GM23338 (cell line): ENCODE measurements at regions not wholly inside any gene's neighbourhood (a gene's known extent, or its start where the extent isn't known, plus 50 kb on each side); places are given as distances from the start of the nearest gene placed in this dataset.
"Not testable (repeated sequence)": the region's sequence is repeated elsewhere in the genome, so short reads cannot be mapped to it uniquely, and the experiment has no call there.

Experiments used
- ATAC-seq: fragments of 200-7000 bp; cut with Tn5 transposase; 3 replicates; pipeline ENCODE4 v1.9.1; 2020
- DNase-seq: peaks from one replicate; pipeline ENCODE4 v3.0.0-alpha.2; 2015; ENCODE audit warnings: low spot score
- H2AFZ ChIP-seq: fragments of 200-600 bp; sonication (generic); 2 replicates; pipeline ENCODE4 v1.8.0; 2016; ENCODE audit warnings: antibody characterized with exemption, mild to moderate bottlenecking, moderate library complexity
- H3F3A ChIP-seq: fragments of 200-600 bp; sonication (generic); replicated peaks from 2 replicates; pipeline ENCODE4 v1.8.0; 2017; ENCODE audit warnings: antibody characterized with exemption, mixed run types, low read depth
- H3K27ac ChIP-seq: fragments of 200-600 bp; sonication (generic); 2 replicates; pipeline ENCODE4 v1.6.1; 2016; ENCODE audit warnings: low read depth
- H3K27me3 ChIP-seq: fragments of 200-600 bp; sonication (generic); 2 replicates; pipeline ENCODE4 v1.8.0; 2016; ENCODE audit warnings: mild to moderate bottlenecking, mixed run types, moderate library complexity; ENCODE audit not compliant: insufficient read depth
- H3K36me3 ChIP-seq: fragments of 200-600 bp; sonication (generic); 2 replicates; pipeline ENCODE4 v1.8.0; 2016; ENCODE audit warnings: mild to moderate bottlenecking; ENCODE audit not compliant: insufficient read depth
- H3K4me1 ChIP-seq: fragments of 200-600 bp; sonication (generic); 2 replicates; pipeline ENCODE4 v1.8.0; 2016; ENCODE audit warnings: mild to moderate bottlenecking, moderate library complexity; ENCODE audit not compliant: insufficient read depth
- H3K4me2 ChIP-seq: fragments of 200-600 bp; sonication (generic); 2 replicates; pipeline ENCODE4 v1.7.1; 2017; ENCODE audit warnings: mixed run types
- H3K4me3 ChIP-seq: fragments of 200-600 bp; sonication (generic); 2 replicates; pipeline ENCODE4 v1.6.1; 2016; ENCODE audit warnings: mixed run types
- H3K79me2 ChIP-seq: fragments of 200-600 bp; sonication (generic); replicated peaks from 2 replicates; pipeline ENCODE4 v1.8.0; 2017; ENCODE audit warnings: mild to moderate bottlenecking; ENCODE audit not compliant: insufficient read depth
- H3K9me2 ChIP-seq: fragments of 200-600 bp; sonication (generic); 2 replicates; pipeline ENCODE4 v1.8.0; 2017; ENCODE audit not compliant: insufficient read depth
- H4K20me1 ChIP-seq: fragments of 200-600 bp; sonication (generic); replicated peaks from 2 replicates; pipeline ENCODE4 v1.8.0; 2017; ENCODE audit warnings: mild to moderate bottlenecking; ENCODE audit not compliant: insufficient read depth
- H3K27ac Mint-ChIP-seq: 2 replicates; pipeline ENCODE4 v1.8.0; 2020; ENCODE audit warnings: inconsistent platforms, mild to moderate bottlenecking, moderate library complexity, mixed read lengths
- H3K27me3 Mint-ChIP-seq: 3 replicates; pipeline ENCODE4 v1.8.0; 2022; ENCODE audit warnings: low read depth, mild to moderate bottlenecking, moderate library complexity, mixed read lengths, inconsistent platforms; ENCODE audit not compliant: insufficient read depth, poor library complexity
- H3K36me3 Mint-ChIP-seq: 3 replicates; pipeline ENCODE4 v1.8.0; 2021; ENCODE audit warnings: low read depth, mild to moderate bottlenecking, inconsistent platforms, moderate library complexity, mixed read lengths
- H3K4me1 Mint-ChIP-seq: 3 replicates; pipeline ENCODE4 v1.8.0; 2020; ENCODE audit warnings: mild to moderate bottlenecking, inconsistent platforms, mixed read lengths
- H3K4me3 Mint-ChIP-seq: 3 replicates; pipeline ENCODE4 v1.8.0; 2021; ENCODE audit warnings: moderate library complexity, mild to moderate bottlenecking, inconsistent platforms, mixed read lengths
- H3K9me3 Mint-ChIP-seq: 3 replicates; pipeline ENCODE4 v1.8.0; 2020; ENCODE audit warnings: moderate library complexity, mild to moderate bottlenecking, inconsistent platforms, mixed read lengths
- CTCF ChIP-seq, 2 experiments: fragments of 200-600 bp in 1 of 2; sonication (generic) in 1 of 2; conservative IDR thresholded peaks; 2 replicates each; pipeline versions ENCODE4 v1.5.1 to v1.6.1; 2016 to 2017; ENCODE audit warnings: antibody characterized with exemption in 2 of 2, low read depth in 2 of 2, mild to moderate bottlenecking in 2 of 2, moderate library complexity in 1 of 2
- NANOG ChIP-seq: IDR thresholded peaks from 2 replicates; pipeline ENCODE4 v1.6.1; 2016; ENCODE audit warnings: antibody characterized with exemption, borderline replicate concordance
- TF ChIP-seq, protein P1 (sequence below): fragments of 250-450 bp; sonication (Bioruptor Pico); IDR thresholded peaks from 2 replicates; pipeline ENCODE4 v1.5.0; 2020; ENCODE audit warnings: mild to moderate bottlenecking, moderate library complexity

DNA sequence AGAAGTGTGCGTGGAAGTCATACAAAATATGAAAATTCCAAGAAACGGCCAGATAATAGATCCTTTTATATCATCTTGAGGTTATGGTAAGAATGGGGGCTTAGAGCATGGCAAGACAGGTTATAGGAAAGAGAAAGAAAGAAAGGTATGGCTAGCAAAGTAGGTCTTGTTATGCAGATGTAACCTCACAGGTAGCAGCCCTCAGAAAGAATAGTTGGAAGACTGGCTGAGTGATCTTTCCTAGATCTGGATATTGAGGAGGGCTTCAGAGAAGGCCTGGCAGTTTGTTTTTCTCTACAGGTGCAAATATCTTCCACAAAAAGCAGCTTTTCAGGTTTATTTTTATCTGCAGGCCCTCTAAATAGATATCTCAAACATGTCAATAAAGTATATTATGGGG lies 679.5 kb downstream of the KHDRBS2 start:
- peaks cover 46% of the 10 kb centered on the region for H3K9me3 Mint-ChIP-seq
- Histone ChIP-seq H3K27me3 (no peaks in the 10 kb centered on the region), H3K9me2 (peaks cover 7% of the 10 kb centered on the region; the same call in 1 of the 2 replicates), H3K4me2 (peak overlapping the region; percentile 65), H3K79me2 (no peaks in the 10 kb centered on the region), H3K27ac (peak overlapping the region; percentile 90), H4K20me1 (no peaks in the 10 kb centered on the region), H3K4me3 (peak overlapping the region; percentile 37), H3K4me1 (peaks cover 14% of the 10 kb centered on the region), H3K36me3 (no peaks in the 10 kb centered on the region), H2AFZ (no peak overlapping the region), H3F3A (no peaks in the 10 kb centered on the region)
- peaks cover 16% of the 10 kb centered on the region for H3K27me3 Mint-ChIP-seq
- H3K36me3 Mint-ChIP-seq = peaks cover 41% of the 10 kb centered on the region
- peaks cover 24% of the 10 kb centered on the region for H3K4me1 Mint-ChIP-seq
- ATAC-seq = peak; percentile 100
- TF ChIP-seq NANOG (peak; percentile 35; the same call in 1 of the 2 replicates), CTCF (conservative IDR thresholded peaks at IDR 0.05; ENCODE audit: low read depth in 2 of 2) (no peak)
- TF ChIP-seq, protein P1, sequence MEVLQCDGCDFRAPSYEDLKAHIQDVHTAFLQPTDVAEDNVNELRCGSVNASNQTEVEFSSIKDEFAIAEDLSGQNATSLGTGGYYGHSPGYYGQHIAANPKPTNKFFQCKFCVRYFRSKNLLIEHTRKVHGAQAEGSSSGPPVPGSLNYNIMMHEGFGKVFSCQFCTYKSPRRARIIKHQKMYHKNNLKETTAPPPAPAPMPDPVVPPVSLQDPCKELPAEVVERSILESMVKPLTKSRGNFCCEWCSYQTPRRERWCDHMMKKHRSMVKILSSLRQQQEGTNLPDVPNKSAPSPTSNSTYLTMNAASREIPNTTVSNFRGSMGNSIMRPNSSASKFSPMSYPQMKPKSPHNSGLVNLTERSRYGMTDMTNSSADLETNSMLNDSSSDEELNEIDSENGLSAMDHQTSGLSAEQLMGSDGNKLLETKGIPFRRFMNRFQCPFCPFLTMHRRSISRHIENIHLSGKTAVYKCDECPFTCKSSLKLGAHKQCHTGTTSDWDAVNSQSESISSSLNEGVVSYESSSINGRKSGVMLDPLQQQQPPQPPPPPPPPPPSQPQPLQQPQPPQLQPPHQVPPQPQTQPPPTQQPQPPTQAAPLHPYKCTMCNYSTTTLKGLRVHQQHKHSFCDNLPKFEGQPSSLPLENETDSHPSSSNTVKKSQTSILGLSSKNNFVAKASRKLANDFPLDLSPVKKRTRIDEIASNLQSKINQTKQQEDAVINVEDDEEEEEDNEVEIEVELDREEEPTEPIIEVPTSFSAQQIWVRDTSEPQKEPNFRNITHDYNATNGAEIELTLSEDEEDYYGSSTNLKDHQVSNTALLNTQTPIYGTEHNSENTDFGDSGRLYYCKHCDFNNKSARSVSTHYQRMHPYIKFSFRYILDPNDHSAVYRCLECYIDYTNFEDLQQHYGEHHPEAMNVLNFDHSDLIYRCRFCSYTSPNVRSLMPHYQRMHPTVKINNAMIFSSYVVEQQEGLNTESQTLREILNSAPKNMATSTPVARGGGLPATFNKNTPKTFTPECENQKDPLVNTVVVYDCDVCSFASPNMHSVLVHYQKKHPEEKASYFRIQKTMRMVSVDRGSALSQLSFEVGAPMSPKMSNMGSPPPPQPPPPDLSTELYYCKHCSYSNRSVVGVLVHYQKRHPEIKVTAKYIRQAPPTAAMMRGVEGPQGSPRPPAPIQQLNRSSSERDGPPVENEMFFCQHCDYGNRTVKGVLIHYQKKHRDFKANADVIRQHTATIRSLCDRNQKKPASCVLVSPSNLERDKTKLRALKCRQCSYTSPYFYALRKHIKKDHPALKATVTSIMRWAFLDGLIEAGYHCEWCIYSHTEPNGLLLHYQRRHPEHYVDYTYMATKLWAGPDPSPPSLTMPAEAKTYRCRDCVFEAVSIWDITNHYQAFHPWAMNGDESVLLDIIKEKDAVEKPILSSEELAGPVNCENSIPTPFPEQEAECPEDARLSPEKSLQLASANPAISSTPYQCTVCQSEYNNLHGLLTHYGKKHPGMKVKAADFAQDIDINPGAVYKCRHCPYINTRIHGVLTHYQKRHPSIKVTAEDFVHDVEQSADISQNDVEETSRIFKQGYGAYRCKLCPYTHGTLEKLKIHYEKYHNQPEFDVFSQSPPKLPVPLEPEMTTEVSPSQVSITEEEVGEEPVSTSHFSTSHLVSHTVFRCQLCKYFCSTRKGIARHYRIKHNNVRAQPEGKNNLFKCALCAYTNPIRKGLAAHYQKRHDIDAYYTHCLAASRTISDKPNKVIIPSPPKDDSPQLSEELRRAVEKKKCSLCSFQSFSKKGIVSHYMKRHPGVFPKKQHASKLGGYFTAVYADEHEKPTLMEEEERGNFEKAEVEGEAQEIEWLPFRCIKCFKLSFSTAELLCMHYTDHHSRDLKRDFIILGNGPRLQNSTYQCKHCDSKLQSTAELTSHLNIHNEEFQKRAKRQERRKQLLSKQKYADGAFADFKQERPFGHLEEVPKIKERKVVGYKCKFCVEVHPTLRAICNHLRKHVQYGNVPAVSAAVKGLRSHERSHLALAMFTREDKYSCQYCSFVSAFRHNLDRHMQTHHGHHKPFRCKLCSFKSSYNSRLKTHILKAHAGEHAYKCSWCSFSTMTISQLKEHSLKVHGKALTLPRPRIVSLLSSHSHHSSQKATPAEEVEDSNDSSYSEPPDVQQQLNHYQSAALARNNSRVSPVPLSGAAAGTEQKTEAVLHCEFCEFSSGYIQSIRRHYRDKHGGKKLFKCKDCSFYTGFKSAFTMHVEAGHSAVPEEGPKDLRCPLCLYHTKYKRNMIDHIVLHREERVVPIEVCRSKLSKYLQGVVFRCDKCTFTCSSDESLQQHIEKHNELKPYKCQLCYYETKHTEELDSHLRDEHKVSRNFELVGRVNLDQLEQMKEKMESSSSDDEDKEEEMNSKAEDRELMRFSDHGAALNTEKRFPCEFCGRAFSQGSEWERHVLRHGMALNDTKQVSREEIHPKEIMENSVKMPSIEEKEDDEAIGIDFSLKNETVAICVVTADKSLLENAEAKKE (CRISPR knock-in tag) = peak; percentile 93
- H3K4me3 Mint-ChIP-seq = peak overlapping the region; percentile 59; the same call in 1 of the 3 replicates
- H3K27ac Mint-ChIP-seq = peak overlapping the region; percentile 61; the same call in 1 of the 2 replicates
- peak; percentile 79 for DNase-seq

DNA sequence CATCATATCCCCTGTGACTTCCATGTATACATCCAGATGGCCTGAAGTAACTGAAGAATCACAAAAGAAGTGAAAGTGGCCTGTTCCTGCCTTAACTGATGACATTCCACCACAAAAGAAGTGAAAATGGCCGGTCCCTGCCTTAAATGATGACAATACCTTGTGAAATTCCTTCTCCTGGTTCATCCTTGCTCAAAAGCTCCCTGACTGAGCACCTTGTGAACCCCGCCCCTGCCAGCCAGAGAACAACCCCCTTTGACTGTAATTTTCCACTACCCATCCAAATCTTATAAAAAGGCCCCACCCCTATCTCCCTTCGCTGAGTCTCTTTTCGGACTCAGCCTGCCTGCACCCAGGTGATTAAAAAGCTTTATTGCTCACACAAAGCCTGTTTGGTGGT lies 680.2 kb downstream of the KHDRBS2 start:
- H3K4me3 Mint-ChIP-seq = peak overlapping the region; percentile 59
- H3K36me3 ChIP-seq, H3K79me2 ChIP-seq, H2AFZ ChIP-seq, H3K27me3 ChIP-seq, H4K20me1 ChIP-seq, H3F3A ChIP-seq, H3K9me2 ChIP-seq: not testable (repeated sequence)
- peak overlapping the region; percentile 89 for H3K27ac Mint-ChIP-seq
- H3K36me3 Mint-ChIP-seq = peaks cover 48% of the 10 kb centered on the region
- Histone ChIP-seq H3K4me3 (peak overlapping the region; percentile 37), H3K4me2 (peak overlapping the region; percentile 65), H3K27ac (peak overlapping the region; percentile 90), H3K4me1 (peaks cover 14% of the 10 kb centered on the region)
- H3K27me3 Mint-ChIP-seq = peaks cover 16% of the 10 kb centered on the region
- DNase-seq (peak; percentile 50), ATAC-seq (peak; percentile 49)
- TF ChIP-seq, protein P1 (CRISPR knock-in tag) = peak; percentile 24; the same call in 1 of the 2 replicates
- H3K9me3 Mint-ChIP-seq = peaks cover 53% of the 10 kb centered on the region
- peaks cover 24% of the 10 kb centered on the region for H3K4me1 Mint-ChIP-seq
